ENCODE measurements at regions not wholly inside any gene's neighbourhood (a gene's known extent, or its start where the extent isn't known, plus 50 kb on each side); places are given as distances from the start of the nearest gene placed in this dataset.
"Not testable (repeated sequence)": the region's sequence is repeated elsewhere in the genome, so short reads cannot be mapped to it uniquely, and the experiment has no call there.

DNA sequence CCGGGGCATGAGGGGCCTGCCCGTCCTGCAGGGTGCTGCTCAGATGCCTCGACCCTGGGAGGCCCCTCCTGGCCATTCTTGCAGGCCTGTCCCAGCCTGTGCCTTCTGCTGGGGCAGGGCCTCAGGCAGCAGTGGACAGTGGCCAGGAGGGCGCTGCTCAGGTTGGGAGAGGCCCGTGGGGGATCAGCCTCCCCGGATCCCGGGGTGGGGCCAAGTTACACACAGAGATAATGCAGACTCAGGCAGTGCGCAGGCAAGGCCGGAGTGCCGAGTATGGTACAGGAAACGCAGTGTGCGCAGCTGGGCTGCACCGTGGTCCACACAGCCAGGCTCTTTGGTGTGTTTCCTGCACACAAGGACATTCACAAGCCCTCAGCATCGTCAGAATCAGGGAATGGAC lies 147.6 kb downstream of the LAT start:
- TF ChIP-seq TEAD1 (CRISPR knock-in tag; IDR thresholded peaks at IDR 0.05); NR1H2 (CRISPR knock-in tag; IDR thresholded peaks at IDR 0.05); EZH2 (IDR thresholded peaks at IDR 0.05; ENCODE audit: borderline replicate concordance, low read depth, low read length); RAD21 (CRISPR knock-in tag; conservative IDR thresholded peaks at IDR 0.05 in 1 of 2, IDR thresholded peaks at IDR 0.05 in 1 of 2); POLR2A (conservative IDR thresholded peaks at IDR 0.05); STAG1 (CRISPR knock-in tag; IDR thresholded peaks at IDR 0.05; ENCODE audit: borderline replicate concordance); BRD4 (IDR thresholded peaks at IDR 0.05): not testable (repeated sequence)
- TF ChIP-seq, protein P1, sequence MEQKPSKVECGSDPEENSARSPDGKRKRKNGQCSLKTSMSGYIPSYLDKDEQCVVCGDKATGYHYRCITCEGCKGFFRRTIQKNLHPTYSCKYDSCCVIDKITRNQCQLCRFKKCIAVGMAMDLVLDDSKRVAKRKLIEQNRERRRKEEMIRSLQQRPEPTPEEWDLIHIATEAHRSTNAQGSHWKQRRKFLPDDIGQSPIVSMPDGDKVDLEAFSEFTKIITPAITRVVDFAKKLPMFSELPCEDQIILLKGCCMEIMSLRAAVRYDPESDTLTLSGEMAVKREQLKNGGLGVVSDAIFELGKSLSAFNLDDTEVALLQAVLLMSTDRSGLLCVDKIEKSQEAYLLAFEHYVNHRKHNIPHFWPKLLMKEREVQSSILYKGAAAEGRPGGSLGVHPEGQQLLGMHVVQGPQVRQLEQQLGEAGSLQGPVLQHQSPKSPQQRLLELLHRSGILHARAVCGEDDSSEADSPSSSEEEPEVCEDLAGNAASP (IDR thresholded peaks at IDR 0.05), result not testable (repeated sequence)
- TF ChIP-seq, protein P2, sequence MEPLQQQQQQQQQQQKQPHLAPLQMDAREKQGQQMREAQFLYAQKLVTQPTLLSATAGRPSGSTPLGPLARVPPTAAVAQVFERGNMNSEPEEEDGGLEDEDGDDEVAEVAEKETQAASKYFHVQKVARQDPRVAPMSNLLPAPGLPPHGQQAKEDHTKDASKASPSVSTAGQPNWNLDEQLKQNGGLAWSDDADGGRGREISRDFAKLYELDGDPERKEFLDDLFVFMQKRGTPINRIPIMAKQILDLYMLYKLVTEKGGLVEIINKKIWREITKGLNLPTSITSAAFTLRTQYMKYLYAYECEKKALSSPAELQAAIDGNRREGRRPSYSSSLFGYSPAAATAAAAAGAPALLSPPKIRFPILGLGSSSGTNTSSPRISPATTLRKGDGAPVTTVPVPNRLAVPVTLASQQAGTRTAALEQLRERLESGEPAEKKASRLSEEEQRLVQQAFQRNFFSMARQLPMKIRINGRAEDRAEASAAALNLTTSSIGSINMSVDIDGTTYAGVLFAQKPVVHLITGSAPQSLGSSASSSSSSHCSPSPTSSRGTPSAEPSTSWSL (CRISPR knock-in tag; IDR thresholded peaks at IDR 0.05; ENCODE audit: borderline replicate concordance), result not testable (repeated sequence)
- TF ChIP-seq, protein P3, sequence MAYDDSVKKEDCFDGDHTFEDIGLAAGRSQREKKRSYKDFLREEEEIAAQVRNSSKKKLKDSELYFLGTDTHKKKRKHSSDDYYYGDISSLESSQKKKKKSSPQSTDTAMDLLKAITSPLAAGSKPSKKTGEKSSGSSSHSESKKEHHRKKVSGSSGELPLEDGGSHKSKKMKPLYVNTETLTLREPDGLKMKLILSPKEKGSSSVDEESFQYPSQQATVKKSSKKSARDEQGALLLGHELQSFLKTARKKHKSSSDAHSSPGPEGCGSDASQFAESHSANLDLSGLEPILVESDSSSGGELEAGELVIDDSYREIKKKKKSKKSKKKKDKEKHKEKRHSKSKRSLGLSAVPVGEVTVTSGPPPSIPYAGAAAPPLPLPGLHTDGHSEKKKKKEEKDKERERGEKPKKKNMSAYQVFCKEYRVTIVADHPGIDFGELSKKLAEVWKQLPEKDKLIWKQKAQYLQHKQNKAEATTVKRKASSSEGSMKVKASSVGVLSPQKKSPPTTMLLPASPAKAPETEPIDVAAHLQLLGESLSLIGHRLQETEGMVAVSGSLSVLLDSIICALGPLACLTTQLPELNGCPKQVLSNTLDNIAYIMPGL (CRISPR knock-in tag; IDR thresholded peaks at IDR 0.05), result not testable (repeated sequence)
- TF ChIP-seq, protein P4, sequence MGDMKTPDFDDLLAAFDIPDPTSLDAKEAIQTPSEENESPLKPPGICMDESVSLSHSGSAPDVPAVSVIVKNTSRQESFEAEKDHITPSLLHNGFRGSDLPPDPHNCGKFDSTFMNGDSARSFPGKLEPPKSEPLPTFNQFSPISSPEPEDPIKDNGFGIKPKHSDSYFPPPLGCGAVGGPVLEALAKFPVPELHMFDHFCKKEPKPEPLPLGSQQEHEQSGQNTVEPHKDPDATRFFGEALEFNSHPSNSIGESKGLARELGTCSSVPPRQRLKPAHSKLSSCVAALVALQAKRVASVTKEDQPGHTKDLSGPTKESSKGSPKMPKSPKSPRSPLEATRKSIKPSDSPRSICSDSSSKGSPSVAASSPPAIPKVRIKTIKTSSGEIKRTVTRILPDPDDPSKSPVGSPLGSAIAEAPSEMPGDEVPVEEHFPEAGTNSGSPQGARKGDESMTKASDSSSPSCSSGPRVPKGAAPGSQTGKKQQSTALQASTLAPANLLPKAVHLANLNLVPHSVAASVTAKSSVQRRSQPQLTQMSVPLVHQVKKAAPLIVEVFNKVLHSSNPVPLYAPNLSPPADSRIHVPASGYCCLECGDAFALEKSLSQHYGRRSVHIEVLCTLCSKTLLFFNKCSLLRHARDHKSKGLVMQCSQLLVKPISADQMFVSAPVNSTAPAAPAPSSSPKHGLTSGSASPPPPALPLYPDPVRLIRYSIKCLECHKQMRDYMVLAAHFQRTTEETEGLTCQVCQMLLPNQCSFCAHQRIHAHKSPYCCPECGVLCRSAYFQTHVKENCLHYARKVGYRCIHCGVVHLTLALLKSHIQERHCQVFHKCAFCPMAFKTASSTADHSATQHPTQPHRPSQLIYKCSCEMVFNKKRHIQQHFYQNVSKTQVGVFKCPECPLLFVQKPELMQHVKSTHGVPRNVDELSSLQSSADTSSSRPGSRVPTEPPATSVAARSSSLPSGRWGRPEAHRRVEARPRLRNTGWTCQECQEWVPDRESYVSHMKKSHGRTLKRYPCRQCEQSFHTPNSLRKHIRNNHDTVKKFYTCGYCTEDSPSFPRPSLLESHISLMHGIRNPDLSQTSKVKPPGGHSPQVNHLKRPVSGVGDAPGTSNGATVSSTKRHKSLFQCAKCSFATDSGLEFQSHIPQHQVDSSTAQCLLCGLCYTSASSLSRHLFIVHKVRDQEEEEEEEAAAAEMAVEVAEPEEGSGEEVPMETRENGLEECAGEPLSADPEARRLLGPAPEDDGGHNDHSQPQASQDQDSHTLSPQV (IDR thresholded peaks at IDR 0.05), result not testable (repeated sequence)

All from K562 (cell line).